ENCODE measurements at regions not wholly inside any gene's neighbourhood (a gene's known extent, or its start where the extent isn't known, plus 50 kb on each side); places are given as distances from the start of the nearest gene placed in this dataset.

DNA sequence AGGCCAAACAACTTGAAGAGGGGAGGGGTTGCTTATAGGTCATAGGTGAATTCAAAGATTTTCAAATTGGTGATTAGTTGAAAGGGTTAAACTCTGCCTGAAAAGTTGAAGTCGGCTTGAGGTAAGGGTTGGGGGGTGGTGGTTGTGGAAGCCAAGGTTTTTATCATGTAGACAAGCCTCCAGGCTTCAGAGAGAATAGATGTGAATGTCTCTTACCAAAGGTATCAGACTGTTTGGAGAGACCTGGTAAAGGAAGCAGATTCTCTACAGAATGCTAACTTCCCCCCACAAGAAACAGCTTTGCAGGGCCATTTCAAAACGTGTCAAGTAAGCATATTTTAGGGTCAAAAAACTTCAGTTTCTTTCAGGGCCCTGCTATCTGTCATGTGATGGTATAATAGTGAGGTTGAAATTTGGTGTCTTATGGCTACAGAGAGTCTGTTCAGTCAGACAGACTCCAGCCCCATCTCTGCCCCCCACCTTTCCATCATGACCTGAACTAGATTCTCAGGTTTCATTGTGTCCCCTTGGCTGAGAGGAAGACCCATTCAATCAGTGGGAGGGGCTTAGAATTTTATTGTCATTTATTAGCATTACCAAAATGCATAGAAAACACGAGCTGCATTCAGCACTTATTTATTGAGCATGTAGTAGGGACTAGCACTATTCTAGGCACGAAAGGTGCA, 136.5 kb downstream of the MAP3K7 start:
- ChIA-PET POLR2A (interaction anchor here (1.0 kb wide), 1 partner anchor 48 kb away, joined by 4 read pairs; no protein-coding TSS in a partner anchor), CTCF (no interaction called here)
- H3K4me3 Mint-ChIP-seq = no peak overlapping the region
- no peak for ATAC-seq (ENCODE audit: low read depth)
- TF ChIP-seq, protein P1, sequence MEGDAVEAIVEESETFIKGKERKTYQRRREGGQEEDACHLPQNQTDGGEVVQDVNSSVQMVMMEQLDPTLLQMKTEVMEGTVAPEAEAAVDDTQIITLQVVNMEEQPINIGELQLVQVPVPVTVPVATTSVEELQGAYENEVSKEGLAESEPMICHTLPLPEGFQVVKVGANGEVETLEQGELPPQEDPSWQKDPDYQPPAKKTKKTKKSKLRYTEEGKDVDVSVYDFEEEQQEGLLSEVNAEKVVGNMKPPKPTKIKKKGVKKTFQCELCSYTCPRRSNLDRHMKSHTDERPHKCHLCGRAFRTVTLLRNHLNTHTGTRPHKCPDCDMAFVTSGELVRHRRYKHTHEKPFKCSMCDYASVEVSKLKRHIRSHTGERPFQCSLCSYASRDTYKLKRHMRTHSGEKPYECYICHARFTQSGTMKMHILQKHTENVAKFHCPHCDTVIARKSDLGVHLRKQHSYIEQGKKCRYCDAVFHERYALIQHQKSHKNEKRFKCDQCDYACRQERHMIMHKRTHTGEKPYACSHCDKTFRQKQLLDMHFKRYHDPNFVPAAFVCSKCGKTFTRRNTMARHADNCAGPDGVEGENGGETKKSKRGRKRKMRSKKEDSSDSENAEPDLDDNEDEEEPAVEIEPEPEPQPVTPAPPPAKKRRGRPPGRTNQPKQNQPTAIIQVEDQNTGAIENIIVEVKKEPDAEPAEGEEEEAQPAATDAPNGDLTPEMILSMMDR (IDR thresholded peaks at IDR 0.05) = no peak
- no peaks in the 10 kb centered on the region for H3K4me1 Mint-ChIP-seq
- intact Hi-C loops (cut with micrococcal nuclease) = no loop called here
- no peak overlapping the region for H3K27ac Mint-ChIP-seq
- no peaks in the 10 kb centered on the region for H3K9me3 Mint-ChIP-seq
- DNase-seq = no peak
- no peaks in the 10 kb centered on the region for H3K36me3 Mint-ChIP-seq (ENCODE audit: low read depth)
- H3K27me3 Mint-ChIP-seq = no peaks in the 10 kb centered on the region

DNA sequence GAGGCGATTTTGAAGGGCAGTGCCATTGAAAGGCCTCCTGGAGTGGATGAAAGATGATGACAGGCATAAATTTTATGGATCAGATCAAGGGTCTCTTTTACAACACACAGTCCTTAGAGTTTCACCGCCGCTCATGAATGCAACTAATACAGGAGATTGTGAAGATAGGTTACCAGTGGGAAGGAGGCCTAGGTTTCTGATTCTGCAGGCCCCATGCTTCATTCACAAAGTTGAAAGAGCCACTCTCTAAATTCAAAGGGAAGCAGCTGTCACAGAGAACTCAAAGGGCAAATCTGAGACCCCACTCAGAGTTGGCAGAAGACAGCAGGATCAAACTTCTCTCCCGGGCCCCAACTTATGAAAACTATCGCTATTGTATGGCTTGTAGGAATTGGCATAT, 137.6 kb downstream of the MAP3K7 start:
- H3K27ac Mint-ChIP-seq = no peak overlapping the region
- CTCF ChIA-PET = no interaction called here

DNA sequence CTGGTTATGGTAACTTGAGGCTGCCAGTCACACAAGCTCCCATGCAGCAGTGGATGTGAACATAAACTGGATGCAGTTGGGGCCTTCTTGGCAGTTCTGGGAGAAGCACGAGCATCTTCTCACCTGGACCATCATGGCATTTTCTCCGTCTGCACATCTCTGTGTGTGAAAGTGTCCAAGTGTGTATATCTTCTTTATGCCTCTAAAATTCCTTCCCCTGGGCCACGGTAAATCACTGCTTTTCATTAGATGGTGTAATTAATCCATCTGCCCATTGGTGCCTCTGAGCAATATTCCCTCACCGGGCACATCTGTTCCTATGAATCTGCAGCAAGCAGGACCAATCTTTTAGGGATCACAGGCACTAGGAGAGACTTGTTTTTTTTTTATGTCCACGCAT, 138.0 kb downstream of the MAP3K7 start:
- POLR2A ChIA-PET = no interaction called here
- CTCF ChIA-PET = no interaction called here

More for the DNA sequence above, 137.6 kb downstream of the MAP3K7 start:
- H3K36me3 Mint-ChIP-seq (ENCODE audit: low read depth) = no peaks in the 10 kb centered on the region
- no peaks in the 10 kb centered on the region for H3K9me3 Mint-ChIP-seq
- TF ChIP-seq, protein P1 (IDR thresholded peaks at IDR 0.05) = no peak
- DNase-seq (no peak), ATAC-seq (ENCODE audit: low read depth) (no peak)
- H3K4me1 Mint-ChIP-seq = no peaks in the 10 kb centered on the region
- no peak overlapping the region for H3K4me3 Mint-ChIP-seq
- intact Hi-C loops (cut with micrococcal nuclease) = no loop called here
- POLR2A ChIA-PET = no interaction called here
- no peaks in the 10 kb centered on the region for H3K27me3 Mint-ChIP-seq

DNA sequence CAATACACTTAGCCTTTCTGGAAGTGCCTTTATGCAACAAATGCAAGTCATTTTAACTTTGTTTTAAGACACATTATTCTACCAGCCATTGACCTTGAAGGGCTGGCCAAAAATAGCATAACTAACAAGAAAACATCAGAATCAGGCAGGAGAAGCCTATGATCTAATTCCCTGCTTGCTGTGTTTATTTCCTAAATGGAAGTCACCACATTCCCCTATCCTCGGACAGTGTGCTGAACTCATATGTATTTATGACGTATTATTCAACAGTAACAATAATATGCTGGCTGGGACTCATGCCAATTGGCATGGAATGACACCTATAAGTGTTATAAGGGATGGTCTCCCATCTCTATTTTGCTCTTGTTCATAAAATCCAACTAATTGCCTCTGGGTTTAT, 140.7 kb downstream of the MAP3K7 start:
- no peak overlapping the region for H3K4me3 Mint-ChIP-seq
- no peaks in the 10 kb centered on the region for H3K27me3 Mint-ChIP-seq
- no peak for ATAC-seq (ENCODE audit: low read depth)
- CTCF ChIA-PET = no interaction called here
- H3K4me1 Mint-ChIP-seq = no peaks in the 10 kb centered on the region
- POLR2A ChIA-PET = interaction anchor here (1.0 kb wide), 1 partner anchor 21 kb away, joined by 6 read pairs; no protein-coding TSS in a partner anchor
- DNase-seq = no peak
- no peaks in the 10 kb centered on the region for H3K9me3 Mint-ChIP-seq
- intact Hi-C loops (cut with micrococcal nuclease) = no loop called here
- TF ChIP-seq, protein P1 (IDR thresholded peaks at IDR 0.05) = no peak
- no peaks in the 10 kb centered on the region for H3K36me3 Mint-ChIP-seq (ENCODE audit: low read depth)
- no peak overlapping the region for H3K27ac Mint-ChIP-seq

More for the DNA sequence above, 138.0 kb downstream of the MAP3K7 start:
- no peaks in the 10 kb centered on the region for H3K27me3 Mint-ChIP-seq
- DNase-seq (no peak), ATAC-seq (ENCODE audit: low read depth) (no peak)
- no peaks in the 10 kb centered on the region for H3K36me3 Mint-ChIP-seq (ENCODE audit: low read depth)
- H3K9me3 Mint-ChIP-seq = no peaks in the 10 kb centered on the region
- no peaks in the 10 kb centered on the region for H3K4me1 Mint-ChIP-seq
- no peak overlapping the region for H3K4me3 Mint-ChIP-seq
- H3K27ac Mint-ChIP-seq = no peak overlapping the region
- TF ChIP-seq, protein P1 (IDR thresholded peaks at IDR 0.05) = no peak
- intact Hi-C loops (cut with micrococcal nuclease) = no loop called here

DNA sequence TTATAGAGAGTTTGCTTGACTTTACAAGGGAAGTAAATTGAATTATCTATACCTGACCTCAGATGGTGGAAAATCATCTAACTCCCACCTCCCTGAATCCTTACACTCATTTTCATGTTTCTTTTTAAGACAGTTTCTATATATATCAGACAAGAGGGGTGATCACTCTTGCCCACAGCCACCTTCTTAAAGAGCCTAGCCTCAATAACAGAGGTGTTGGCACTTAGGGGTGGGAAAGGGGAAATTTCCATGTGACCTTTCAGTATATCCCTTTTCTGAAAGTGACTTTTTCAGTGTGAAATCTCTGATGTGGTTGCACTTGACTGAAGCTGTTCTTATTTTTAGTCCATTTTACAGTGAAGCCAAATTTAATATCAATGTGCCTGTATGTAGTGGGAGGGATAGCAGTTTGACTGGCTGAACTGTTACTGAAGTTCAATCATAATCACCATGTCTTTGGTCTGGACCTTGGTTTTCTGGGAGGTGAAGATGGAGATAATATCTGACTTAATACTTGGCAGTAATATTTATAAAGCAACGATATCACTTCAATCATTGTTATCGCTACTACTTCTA, 141.3 kb downstream of the MAP3K7 start:
- CTCF ChIA-PET = no interaction called here
- intact Hi-C loops (cut with micrococcal nuclease) = no loop called here
- TF ChIP-seq, protein P1 (IDR thresholded peaks at IDR 0.05) = no peak
- no peak for ATAC-seq (ENCODE audit: low read depth)
- POLR2A ChIA-PET = interaction anchor here (1.0 kb wide), 1 partner anchor 20 kb away, joined by 6 read pairs; no protein-coding TSS in a partner anchor
- Mint-ChIP-seq H3K4me3 (no peak overlapping the region), H3K27ac (no peak overlapping the region), H3K9me3 (no peaks in the 10 kb centered on the region), H3K36me3 (ENCODE audit: low read depth) (no peaks in the 10 kb centered on the region), H3K27me3 (no peaks in the 10 kb centered on the region), H3K4me1 (no peaks in the 10 kb centered on the region)
- no peak for DNase-seq

Data from activated B cell treated with CpG ODN at 0.5 μM for 24 hours (primary cell).